Gastroesophageal sphincter (tissue), 3 donors: ENCODE measurements at regions not wholly inside any gene's neighbourhood (a gene's known extent, or its start where the extent isn't known, plus 50 kb on each side); places are given as distances from the start of the nearest gene placed in this dataset.

ENCODE experiments used
- CTCF ChIP-seq, 4 experiments: fragments of 200-600 bp in 2 of 4; fragments of 450-650 bp in 2 of 4; sonication (generic) in 1 of 4; IDR thresholded peaks; one replicate each; pipeline ENCODE4 v1.5.1; 2017 to 2019; ENCODE audit warnings: antibody characterized with exemption in 4 of 4, mild to moderate bottlenecking in 2 of 4, moderate library complexity in 2 of 4
- EP300 ChIP-seq: sonication (generic); formaldehyde crosslinking; IDR thresholded peaks from one replicate; pipeline ENCODE4 v1.6.1; 2017; ENCODE audit warnings: antibody characterized with exemption, mild to moderate bottlenecking
- POLR2AphosphoS5 ChIP-seq: sonication (generic); formaldehyde crosslinking; IDR thresholded peaks from one replicate; pipeline ENCODE4 v1.6.1; 2017; ENCODE audit warnings: antibody characterized with exemption

- no peak for TF ChIP-seq CTCF (IDR thresholded peaks at IDR 0.05)
- no peak for TF ChIP-seq EP300
- TF ChIP-seq POLR2AphosphoS5: no peak
These were observed 493.1 kb downstream of the CPS1 start for GRCh38 chr2:211049321-211050018.
